Peyer's patch (tissue), 4 donors: ENCODE measurements at regions not wholly inside any gene's neighbourhood (a gene's known extent, or its start where the extent isn't known, plus 50 kb on each side); places are given as distances from the start of the nearest gene placed in this dataset.

Source experiments
- CTCF ChIP-seq, 6 experiments: fragments of 450-650 bp in 4 of 6; fragments of 200-600 bp in 2 of 6; sonication (generic) in 1 of 6; IDR thresholded peaks; one replicate each; pipeline ENCODE4 v1.5.1; 2017 to 2019; ENCODE audit warnings: antibody characterized with exemption in 6 of 6, mild to moderate bottlenecking in 3 of 6, moderate library complexity in 1 of 6
- POLR2A ChIP-seq, 2 donors: fragments of 450-650 bp; IDR thresholded peaks; one replicate each; pipeline ENCODE4 v1.5.1; 2017; ENCODE audit warnings: antibody characterized with exemption in 2 of 2, mild to moderate bottlenecking in 2 of 2, moderate library complexity in 2 of 2

- no peak for TF ChIP-seq CTCF (IDR thresholded peaks at IDR 0.05)
- TF ChIP-seq POLR2A (IDR thresholded peaks at IDR 0.05) = no peak
Observed at GRCh38 chr5:152066784-152067183, 142.1 kb upstream of the GLRA1 start.
